ENCODE measurements at regions not wholly inside any gene's neighbourhood (a gene's known extent, or its start where the extent isn't known, plus 50 kb on each side); places are given as distances from the start of the nearest gene placed in this dataset.

DNA sequence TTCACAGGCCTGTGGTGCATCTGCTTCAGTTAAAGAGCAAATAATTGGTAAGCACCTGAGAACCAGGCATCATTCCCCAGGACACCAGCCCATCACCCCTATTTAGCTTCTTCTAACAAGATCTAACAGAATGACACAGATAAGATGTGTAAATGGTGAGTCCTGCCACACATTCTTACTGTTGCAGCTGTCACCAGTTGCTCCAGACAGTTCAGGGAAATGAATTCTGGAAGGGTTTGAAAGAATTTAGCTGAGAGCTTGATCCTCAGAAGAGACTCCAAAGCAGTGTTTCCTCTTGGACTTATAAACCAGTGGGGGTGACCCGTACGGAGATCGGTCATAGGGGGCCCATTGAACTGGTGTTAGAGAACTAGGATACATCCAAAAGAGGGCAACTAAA is 238.0 kb downstream of the MEX3B start:
- ChIA-PET POLR2A (no interaction called here), CTCF (interaction anchor here (1.0 kb wide), 1 partner anchor 327 kb away, joined by 3 read pairs; no protein-coding TSS in a partner anchor)
- TF ChIP-seq FOSL2 (IDR thresholded peaks at IDR 0.05; ENCODE audit: borderline replicate concordance, low read depth): no peak
- TF ChIP-seq, protein P1, sequence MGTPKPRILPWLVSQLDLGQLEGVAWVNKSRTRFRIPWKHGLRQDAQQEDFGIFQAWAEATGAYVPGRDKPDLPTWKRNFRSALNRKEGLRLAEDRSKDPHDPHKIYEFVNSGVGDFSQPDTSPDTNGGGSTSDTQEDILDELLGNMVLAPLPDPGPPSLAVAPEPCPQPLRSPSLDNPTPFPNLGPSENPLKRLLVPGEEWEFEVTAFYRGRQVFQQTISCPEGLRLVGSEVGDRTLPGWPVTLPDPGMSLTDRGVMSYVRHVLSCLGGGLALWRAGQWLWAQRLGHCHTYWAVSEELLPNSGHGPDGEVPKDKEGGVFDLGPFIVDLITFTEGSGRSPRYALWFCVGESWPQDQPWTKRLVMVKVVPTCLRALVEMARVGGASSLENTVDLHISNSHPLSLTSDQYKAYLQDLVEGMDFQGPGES (IDR thresholded peaks at IDR 0.05; ENCODE audit: low read depth, low read length): no peak
- WGBS (ENCODE audit: low lambda C conversion rate): 56% methylated on average over 3 of the region's 3 CpGs
- Histone ChIP-seq H3K79me2 (ENCODE audit: insufficient read depth) (no peaks in the 10 kb centered on the region), H3K27ac (ENCODE audit: low read depth in 2 of 2, low read length in 1 of 2) (no peak overlapping the region), H3K4me3 (ENCODE audit: low read depth in 2 of 2, low read length in 1 of 2) (no peak overlapping the region), H3K4me2 (no peak overlapping the region), H3K9me2 (no peaks in the 10 kb centered on the region), H4K20me1 (ENCODE audit: insufficient read depth) (no peaks in the 10 kb centered on the region), H3K36me3 (replicated peaks in 1 of 2; ENCODE audit: control insufficient read depth in 1 of 2, insufficient read depth in 2 of 2, low read length in 1 of 2) (no peaks in the 10 kb centered on the region), H3F3A (replicated peaks; ENCODE audit: insufficient read depth) (no peaks in the 10 kb centered on the region), H3K9ac (no peak overlapping the region), H3K4me1 (ENCODE audit: control insufficient read depth in 1 of 2, insufficient read depth in 2 of 2, low read depth in 1 of 2, low read length in 1 of 2) (no peaks in the 10 kb centered on the region; a peak in 1 of 4 replicates), H2AFZ (ENCODE audit: low read depth) (no peak overlapping the region), H3K9me3 (no peaks in the 10 kb centered on the region), H3K27me3 (ENCODE audit: insufficient read depth) (no peaks in the 10 kb centered on the region)
- no peak for DNase-seq

DNA sequence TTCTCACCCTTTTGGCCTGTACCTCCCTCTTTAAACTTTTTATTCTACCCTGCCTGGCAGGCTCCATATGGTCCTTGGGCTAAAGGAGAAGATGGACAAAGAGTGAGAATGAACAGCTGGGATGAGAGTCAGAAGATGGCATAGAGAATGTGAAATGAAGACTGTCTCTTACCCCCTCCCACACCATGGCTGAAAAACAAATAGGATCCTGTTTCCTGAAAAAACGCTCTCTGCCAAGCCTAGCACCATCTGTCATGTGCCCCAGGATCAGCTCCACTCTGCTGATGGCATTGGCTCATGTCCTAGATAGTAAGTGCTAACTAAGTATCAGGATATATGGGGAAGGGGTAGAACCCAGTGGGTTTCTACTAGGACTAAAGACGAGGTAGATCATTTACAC is 238.6 kb downstream of the MEX3B start:
- Histone ChIP-seq H3F3A (replicated peaks; ENCODE audit: insufficient read depth) (no peaks in the 10 kb centered on the region), H3K79me2 (ENCODE audit: insufficient read depth) (no peaks in the 10 kb centered on the region), H3K9me2 (no peaks in the 10 kb centered on the region), H4K20me1 (ENCODE audit: insufficient read depth) (no peaks in the 10 kb centered on the region), H3K4me2 (no peak overlapping the region), H3K4me1 (ENCODE audit: control insufficient read depth in 1 of 2, insufficient read depth in 2 of 2, low read depth in 1 of 2, low read length in 1 of 2) (no peaks in the 10 kb centered on the region; a peak in 1 of 4 replicates), H3K4me3 (ENCODE audit: low read depth in 2 of 2, low read length in 1 of 2) (no peak overlapping the region), H3K27me3 (ENCODE audit: insufficient read depth) (no peaks in the 10 kb centered on the region), H2AFZ (ENCODE audit: low read depth) (no peak overlapping the region), H3K36me3 (replicated peaks in 1 of 2; ENCODE audit: control insufficient read depth in 1 of 2, insufficient read depth in 2 of 2, low read length in 1 of 2) (no peaks in the 10 kb centered on the region), H3K9ac (no peak overlapping the region), H3K27ac (ENCODE audit: low read depth in 2 of 2, low read length in 1 of 2) (no peak overlapping the region), H3K9me3 (no peaks in the 10 kb centered on the region)
- DNase-seq: no peak
- 19% methylated on average over 2 of the region's 2 CpGs for WGBS (ENCODE audit: low lambda C conversion rate)
- ChIA-PET POLR2A (no interaction called here), CTCF (interaction anchor here (1.0 kb wide), 1 partner anchor 326 kb away, joined by 3 read pairs; no protein-coding TSS in a partner anchor)
- TF ChIP-seq FOSL2 (IDR thresholded peaks at IDR 0.05; ENCODE audit: borderline replicate concordance, low read depth) (no peak), JUND (IDR thresholded peaks at IDR 0.05) (no peak), EP300 (IDR thresholded peaks at IDR 0.05; ENCODE audit: borderline replicate concordance in 1 of 2, low read depth in 1 of 2, low read length in 1 of 2) (no peak), FOXM1 (IDR thresholded peaks at IDR 0.05; ENCODE audit: low read depth) (no peak), RXRA (IDR thresholded peaks at IDR 0.05; ENCODE audit: borderline replicate concordance, low read depth) (no peak), TAF1 (IDR thresholded peaks at IDR 0.05; ENCODE audit: borderline replicate concordance, low read depth, low read length) (no peak), GABPA (IDR thresholded peaks at IDR 0.05; ENCODE audit: low read depth) (no peak), SIN3A (IDR thresholded peaks at IDR 0.05; ENCODE audit: borderline replicate concordance, low read depth, low read length) (no peak), GATA2 (CRISPR knock-in tag; IDR thresholded peaks at IDR 0.05) (no peak), RFX5 (IDR thresholded peaks at IDR 0.05; ENCODE audit: low read length) (no peak), TCF12 (IDR thresholded peaks at IDR 0.05) (no peak)
- TF ChIP-seq, protein P2, sequence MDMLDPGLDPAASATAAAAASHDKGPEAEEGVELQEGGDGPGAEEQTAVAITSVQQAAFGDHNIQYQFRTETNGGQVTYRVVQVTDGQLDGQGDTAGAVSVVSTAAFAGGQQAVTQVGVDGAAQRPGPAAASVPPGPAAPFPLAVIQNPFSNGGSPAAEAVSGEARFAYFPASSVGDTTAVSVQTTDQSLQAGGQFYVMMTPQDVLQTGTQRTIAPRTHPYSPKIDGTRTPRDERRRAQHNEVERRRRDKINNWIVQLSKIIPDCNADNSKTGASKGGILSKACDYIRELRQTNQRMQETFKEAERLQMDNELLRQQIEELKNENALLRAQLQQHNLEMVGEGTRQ (IDR thresholded peaks at IDR 0.05; ENCODE audit: borderline replicate concordance, low read depth, low read length): no peak
- TF ChIP-seq, protein P1 (IDR thresholded peaks at IDR 0.05; ENCODE audit: low read depth, low read length): no peak
- TF ChIP-seq, protein P3, sequence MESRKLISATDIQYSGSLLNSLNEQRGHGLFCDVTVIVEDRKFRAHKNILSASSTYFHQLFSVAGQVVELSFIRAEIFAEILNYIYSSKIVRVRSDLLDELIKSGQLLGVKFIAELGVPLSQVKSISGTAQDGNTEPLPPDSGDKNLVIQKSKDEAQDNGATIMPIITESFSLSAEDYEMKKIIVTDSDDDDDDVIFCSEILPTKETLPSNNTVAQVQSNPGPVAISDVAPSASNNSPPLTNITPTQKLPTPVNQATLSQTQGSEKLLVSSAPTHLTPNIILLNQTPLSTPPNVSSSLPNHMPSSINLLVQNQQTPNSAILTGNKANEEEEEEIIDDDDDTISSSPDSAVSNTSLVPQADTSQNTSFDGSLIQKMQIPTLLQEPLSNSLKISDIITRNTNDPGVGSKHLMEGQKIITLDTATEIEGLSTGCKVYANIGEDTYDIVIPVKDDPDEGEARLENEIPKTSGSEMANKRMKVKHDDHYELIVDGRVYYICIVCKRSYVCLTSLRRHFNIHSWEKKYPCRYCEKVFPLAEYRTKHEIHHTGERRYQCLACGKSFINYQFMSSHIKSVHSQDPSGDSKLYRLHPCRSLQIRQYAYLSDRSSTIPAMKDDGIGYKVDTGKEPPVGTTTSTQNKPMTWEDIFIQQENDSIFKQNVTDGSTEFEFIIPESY (IDR thresholded peaks at IDR 0.05; ENCODE audit: borderline replicate concordance, low read depth): no peak
- TF ChIP-seq, protein P4, sequence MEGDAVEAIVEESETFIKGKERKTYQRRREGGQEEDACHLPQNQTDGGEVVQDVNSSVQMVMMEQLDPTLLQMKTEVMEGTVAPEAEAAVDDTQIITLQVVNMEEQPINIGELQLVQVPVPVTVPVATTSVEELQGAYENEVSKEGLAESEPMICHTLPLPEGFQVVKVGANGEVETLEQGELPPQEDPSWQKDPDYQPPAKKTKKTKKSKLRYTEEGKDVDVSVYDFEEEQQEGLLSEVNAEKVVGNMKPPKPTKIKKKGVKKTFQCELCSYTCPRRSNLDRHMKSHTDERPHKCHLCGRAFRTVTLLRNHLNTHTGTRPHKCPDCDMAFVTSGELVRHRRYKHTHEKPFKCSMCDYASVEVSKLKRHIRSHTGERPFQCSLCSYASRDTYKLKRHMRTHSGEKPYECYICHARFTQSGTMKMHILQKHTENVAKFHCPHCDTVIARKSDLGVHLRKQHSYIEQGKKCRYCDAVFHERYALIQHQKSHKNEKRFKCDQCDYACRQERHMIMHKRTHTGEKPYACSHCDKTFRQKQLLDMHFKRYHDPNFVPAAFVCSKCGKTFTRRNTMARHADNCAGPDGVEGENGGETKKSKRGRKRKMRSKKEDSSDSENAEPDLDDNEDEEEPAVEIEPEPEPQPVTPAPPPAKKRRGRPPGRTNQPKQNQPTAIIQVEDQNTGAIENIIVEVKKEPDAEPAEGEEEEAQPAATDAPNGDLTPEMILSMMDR (IDR thresholded peaks at IDR 0.05): no peak
- TF ChIP-seq, protein P5, sequence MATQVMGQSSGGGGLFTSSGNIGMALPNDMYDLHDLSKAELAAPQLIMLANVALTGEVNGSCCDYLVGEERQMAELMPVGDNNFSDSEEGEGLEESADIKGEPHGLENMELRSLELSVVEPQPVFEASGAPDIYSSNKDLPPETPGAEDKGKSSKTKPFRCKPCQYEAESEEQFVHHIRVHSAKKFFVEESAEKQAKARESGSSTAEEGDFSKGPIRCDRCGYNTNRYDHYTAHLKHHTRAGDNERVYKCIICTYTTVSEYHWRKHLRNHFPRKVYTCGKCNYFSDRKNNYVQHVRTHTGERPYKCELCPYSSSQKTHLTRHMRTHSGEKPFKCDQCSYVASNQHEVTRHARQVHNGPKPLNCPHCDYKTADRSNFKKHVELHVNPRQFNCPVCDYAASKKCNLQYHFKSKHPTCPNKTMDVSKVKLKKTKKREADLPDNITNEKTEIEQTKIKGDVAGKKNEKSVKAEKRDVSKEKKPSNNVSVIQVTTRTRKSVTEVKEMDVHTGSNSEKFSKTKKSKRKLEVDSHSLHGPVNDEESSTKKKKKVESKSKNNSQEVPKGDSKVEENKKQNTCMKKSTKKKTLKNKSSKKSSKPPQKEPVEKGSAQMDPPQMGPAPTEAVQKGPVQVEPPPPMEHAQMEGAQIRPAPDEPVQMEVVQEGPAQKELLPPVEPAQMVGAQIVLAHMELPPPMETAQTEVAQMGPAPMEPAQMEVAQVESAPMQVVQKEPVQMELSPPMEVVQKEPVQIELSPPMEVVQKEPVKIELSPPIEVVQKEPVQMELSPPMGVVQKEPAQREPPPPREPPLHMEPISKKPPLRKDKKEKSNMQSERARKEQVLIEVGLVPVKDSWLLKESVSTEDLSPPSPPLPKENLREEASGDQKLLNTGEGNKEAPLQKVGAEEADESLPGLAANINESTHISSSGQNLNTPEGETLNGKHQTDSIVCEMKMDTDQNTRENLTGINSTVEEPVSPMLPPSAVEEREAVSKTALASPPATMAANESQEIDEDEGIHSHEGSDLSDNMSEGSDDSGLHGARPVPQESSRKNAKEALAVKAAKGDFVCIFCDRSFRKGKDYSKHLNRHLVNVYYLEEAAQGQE (IDR thresholded peaks at IDR 0.05; ENCODE audit: low read depth, low read length): no peak
